HepG2 (cell line): ENCODE measurements at regions not wholly inside any gene's neighbourhood (a gene's known extent, or its start where the extent isn't known, plus 50 kb on each side); places are given as distances from the start of the nearest gene placed in this dataset.
A peak's percentile ranks its signal among the peaks of the same experiment; 100 is the strongest.

Experiments
- ATAC-seq: fragments of 200-7000 bp; cut with Tn5 transposase; 3 replicates; pipeline ENCODE4 v1.9.1; 2020; ENCODE audit warnings: mild to moderate bottlenecking, moderate library complexity
- BruUV-seq: library from RNA; stranded (reverse); fragments of 400-500 nt; replicated peaks from 2 replicates; lab custom pipeline; 2021; lab: Mats Ljungman, UMichigan
- CTCF ChIA-PET: fragments of 300-600 bp; formaldehyde crosslinking; extraction: SDS; loops from one replicate; lab custom pipeline; 2021; ENCODE audit warnings: low total read pairs, inconsistent platforms, low intra/inter-chr PET ratio; lab: Yijun Ruan, JAX
- POLR2A ChIA-PET: fragments of 350-600 bp; sonication (Branson Sonifier 250); formaldehyde crosslinking; loops from one replicate; lab custom pipeline; 2020; ENCODE audit warnings: antibody characterized with exemption, inconsistent platforms; lab: Yijun Ruan, JAX
- DNase-seq: peaks from one replicate; pipeline ENCODE4 v3.0.0-alpha.2; 2015; ENCODE audit warnings: low spot score
- FAIRE-seq: peaks from 3 replicates; lab custom pipeline; 2011; peaks lifted over from hg19 to GRCh38; lab: Jason Lieb, UNC
- H2AFZ ChIP-seq: one replicate; pipeline ENCODE4 v1.6.1; 2011; ENCODE audit warnings: low read length, inconsistent platforms
- H3K27ac ChIP-seq: fragments of 300-600 bp; 3 replicates; pipeline ENCODE4 v1.8.0; 2011; ENCODE audit warnings: mixed run types, mild to moderate bottlenecking, mixed read lengths, low read length, inconsistent platforms; ENCODE audit not compliant: insufficient read depth; ENCODE audit errors: extremely low read length
- H3K27me3 ChIP-seq, 2 experiments: fragments of 200-600 bp in 1 of 2; 2 replicates in 1 of 2; 3 replicates in 1 of 2; pipeline versions ENCODE4 v1.6.0 to v1.8.0; 2011; ENCODE audit warnings: low read length in 2 of 2, mild to moderate bottlenecking in 2 of 2, moderate library complexity in 2 of 2, inconsistent platforms in 1 of 2; ENCODE audit not compliant: insufficient read depth in 2 of 2, control insufficient read depth in 1 of 2
- H3K36me3 ChIP-seq, 2 experiments: fragments of 200-600 bp in 1 of 2; replicated peaks in 1 of 2; 2 replicates in 1 of 2; 3 replicates in 1 of 2; pipeline versions ENCODE4 v1.5.1 to v1.8.0; 2011; ENCODE audit warnings: low read length in 2 of 2, inconsistent platforms in 1 of 2; ENCODE audit not compliant: insufficient read depth in 2 of 2, control insufficient read depth in 1 of 2
- H3K4me1 ChIP-seq: 2 replicates; pipeline ENCODE4 v1.5.1; 2012; ENCODE audit warnings: low read length, inconsistent platforms; ENCODE audit not compliant: insufficient read depth
- H3K4me2 ChIP-seq: 2 replicates; pipeline ENCODE4 v1.6.0; 2011; ENCODE audit warnings: low read depth, low read length, inconsistent platforms
- H3K4me3 ChIP-seq, 3 experiments: fragments of 200-600 bp in 1 of 3; sonication (generic), shearing (Covaris generic) in 1 of 3; replicated peaks in 1 of 3; 2 replicates each; pipeline ENCODE4 v1.5.1; 2011 to 2016; ENCODE audit warnings: low read length in 3 of 3, inconsistent platforms in 2 of 3, low read depth in 2 of 3, mild to moderate bottlenecking in 2 of 3, control low read depth in 1 of 3, mixed read lengths in 1 of 3; ENCODE audit not compliant: insufficient read depth in 1 of 3
- H3K79me2 ChIP-seq: one replicate; pipeline ENCODE4 v1.6.1; 2011; ENCODE audit warnings: low read length, inconsistent platforms; ENCODE audit not compliant: insufficient read depth
- H3K9ac ChIP-seq: 2 replicates; pipeline ENCODE4 v1.6.0; 2011; ENCODE audit warnings: mild to moderate bottlenecking, low read depth, low read length, inconsistent platforms; ENCODE audit not compliant: insufficient read depth
- H3K9me3 ChIP-seq: 2 replicates; pipeline ENCODE4 v1.5.1; 2012; ENCODE audit warnings: mild to moderate bottlenecking, low read length
- H4K20me1 ChIP-seq: 2 replicates; pipeline ENCODE4 v1.6.0; 2011; ENCODE audit warnings: inconsistent platforms, mild to moderate bottlenecking, low read length, moderate library complexity; ENCODE audit not compliant: insufficient read depth
- CHD2 ChIP-seq: IDR thresholded peaks from 2 replicates; pipeline ENCODE4 v1.6.1; 2011; ENCODE audit warnings: low read depth, low read length, improper control_type of control experiment
- FOXP1 ChIP-seq, 2 experiments: fragments of 450-650 bp in 1 of 2; IDR thresholded peaks; 2 replicates each; pipeline ENCODE4 v1.6.1; 2017 to 2018; ENCODE audit warnings: antibody characterized with exemption in 1 of 2
- HNF4A ChIP-seq: sonication (generic); formaldehyde crosslinking; IDR thresholded peaks from 2 replicates; pipeline ENCODE4 v1.4.0; 2020; ENCODE audit warnings: missing genetic modification reagents
- ZNF549 ChIP-seq: sonication (generic); formaldehyde crosslinking; IDR thresholded peaks from 2 replicates; pipeline ENCODE4 v1.5.0; 2020; ENCODE audit warnings: missing genetic modification reagents
- ZNF652 ChIP-seq: IDR thresholded peaks from 2 replicates; pipeline ENCODE4 v1.6.1; 2016; ENCODE audit warnings: low read depth, borderline replicate concordance
- WGBS: methylation state at CpG from one replicate; pipeline ENCODE4 v1.1.6; 2017; ENCODE audit warnings: low lambda C conversion rate; 5-methylcytosine and 5-hydroxymethylcytosine counted together
- in situ Hi-C: cut with HindIII; loops from 2 replicates; pipeline ENCODE4 v1.10.0; 2017; ENCODE audit warnings: low pct_unique_long_range_greater_than_20kb; ENCODE audit not compliant: extremely low pct_ligation_motif_present
- intact Hi-C: fragments of 100-400 bp; cut with micrococcal nuclease; formaldehyde crosslinking; loops from one replicate; pipeline ENCODE4 v1.10.0; 2022; ENCODE audit not compliant: unreplicated experiment
- TF ChIP-seq, protein P1 (sequence below): sonication (generic); formaldehyde crosslinking; conservative IDR thresholded peaks from 2 replicates; pipeline ENCODE4 v1.8.0; 2022; ENCODE audit warnings: mild to moderate bottlenecking, moderate library complexity, missing genetic modification reagents

GRCh38 chr5:92695123-92696003 lies 885.7 kb downstream of the NR2F1-AS1 start:
- intact Hi-C loops = no loop called here
- no peak for TF ChIP-seq FOXP1 (IDR thresholded peaks at IDR 0.05)
- TF ChIP-seq FOXP1 (CRISPR knock-in tag; IDR thresholded peaks at IDR 0.05) = no peak
- TF ChIP-seq ZNF652 (CRISPR knock-in tag) = peak; percentile 85
- TF ChIP-seq HNF4A (CRISPR knock-in tag) = peak; percentile 22; the same call in 1 of the 2 replicates
- TF ChIP-seq, protein P1, sequence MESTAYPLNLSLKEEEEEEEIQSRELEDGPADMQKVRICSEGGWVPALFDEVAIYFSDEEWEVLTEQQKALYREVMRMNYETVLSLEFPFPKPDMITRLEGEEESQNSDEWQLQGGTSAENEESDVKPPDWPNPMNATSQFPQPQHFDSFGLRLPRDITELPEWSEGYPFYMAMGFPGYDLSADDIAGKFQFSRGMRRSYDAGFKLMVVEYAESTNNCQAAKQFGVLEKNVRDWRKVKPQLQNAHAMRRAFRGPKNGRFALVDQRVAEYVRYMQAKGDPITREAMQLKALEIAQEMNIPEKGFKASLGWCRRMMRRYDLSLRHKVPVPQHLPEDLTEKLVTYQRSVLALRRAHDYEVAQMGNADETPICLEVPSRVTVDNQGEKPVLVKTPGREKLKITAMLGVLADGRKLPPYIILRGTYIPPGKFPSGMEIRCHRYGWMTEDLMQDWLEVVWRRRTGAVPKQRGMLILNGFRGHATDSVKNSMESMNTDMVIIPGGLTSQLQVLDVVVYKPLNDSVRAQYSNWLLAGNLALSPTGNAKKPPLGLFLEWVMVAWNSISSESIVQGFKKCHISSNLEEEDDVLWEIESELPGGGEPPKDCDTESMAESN (CRISPR knock-in tag) = no peak
- TF ChIP-seq CHD2 = no peak
- no peak for TF ChIP-seq ZNF549 (CRISPR knock-in tag)

More at GRCh38 chr5:92695123-92696003, 885.7 kb downstream of the NR2F1-AS1 start:
- no peaks in the 10 kb centered on the region for H3K9me3 ChIP-seq
- POLR2A ChIA-PET = no interaction called here
- H3K4me2 ChIP-seq = peak overlapping the region; percentile 25; the same call in 1 of the 2 replicates
- BruUV-seq = no TSS peak
- no peak overlapping the region for H3K4me3 ChIP-seq
- H3K27me3 ChIP-seq = no peaks in the 10 kb centered on the region
- no peaks in the 10 kb centered on the region for H3K79me2 ChIP-seq
- ATAC-seq = no peak
- no peak overlapping the region for H3K9ac ChIP-seq
- in situ Hi-C loops = no loop called here
- FAIRE-seq = no peak
- peaks cover 7% of the 10 kb centered on the region; the same call in 1 of the 2 replicates for H3K4me1 ChIP-seq
- 7% methylated on average over 5 of the region's 5 CpGs for WGBS
- no peak for DNase-seq
- no peaks in the 10 kb centered on the region for H3K36me3 ChIP-seq
- CTCF ChIA-PET = no interaction called here
- H3K27ac ChIP-seq = no peak overlapping the region
- no peaks in the 10 kb centered on the region for H4K20me1 ChIP-seq
- H2AFZ ChIP-seq = peak overlapping the region; percentile 57
